ENCODE measurements at regions not wholly inside any gene's neighbourhood (a gene's known extent, or its start where the extent isn't known, plus 50 kb on each side); places are given as distances from the start of the nearest gene placed in this dataset.

GRCh38 chr11:11786234-11786633 lies 55.5 kb upstream of the USP47 start:
- no peaks in the 10 kb centered on the region for H3F3A ChIP-seq (replicated peaks; ENCODE audit: low read depth)
- H3K9me3 Mint-ChIP-seq = peaks cover 14% of the 10 kb centered on the region
- H2AFZ ChIP-seq = no peak overlapping the region
- H3K36me3 Mint-ChIP-seq (ENCODE audit: low read depth) = peaks cover 7% of the 10 kb centered on the region; the same call in 2 of the 3 replicates
- no peak for DNase-seq (ENCODE audit: low spot score)
- no peak overlapping the region for H3K4me3 Mint-ChIP-seq
- H3K27me3 Mint-ChIP-seq (ENCODE audit: insufficient read depth, low read depth, poor library complexity) = peaks cover 14% of the 10 kb centered on the region
- no peak overlapping the region for H3K4me2 ChIP-seq
- TF ChIP-seq ETS1 (IDR thresholded peaks at IDR 0.05) = no peak
- no peak for TF ChIP-seq JUNB (IDR thresholded peaks at IDR 0.05; ENCODE audit: unreplicated experiment)
- no peak for TF ChIP-seq CREB1 (CRISPR knock-in tag; IDR thresholded peaks at IDR 0.05; ENCODE audit: low read depth)
- no peak for TF ChIP-seq EZH2 (IDR thresholded peaks at IDR 0.05; ENCODE audit: low read depth, unreplicated experiment)
- TF ChIP-seq ZNF114 (CRISPR knock-in tag; IDR thresholded peaks at IDR 0.05) = no peak
- TF ChIP-seq CTCF (conservative IDR thresholded peaks at IDR 0.05; ENCODE audit: low read depth in 2 of 2) = no peak
- TF ChIP-seq EZH2phosphoT487 (IDR thresholded peaks at IDR 0.05; ENCODE audit: unreplicated experiment) = no peak
- TF ChIP-seq POLR2AphosphoS5 (IDR thresholded peaks at IDR 0.05; ENCODE audit: low read depth) = no peak
- no peak for TF ChIP-seq ZNF331 (CRISPR knock-in tag; IDR thresholded peaks at IDR 0.05; ENCODE audit: low read depth)
- TF ChIP-seq REST (IDR thresholded peaks at IDR 0.05; ENCODE audit: unreplicated experiment) = no peak
- TF ChIP-seq STAT1 (IDR thresholded peaks at IDR 0.05; ENCODE audit: unreplicated experiment) = no peak
- no peak for TF ChIP-seq NANOG (IDR thresholded peaks at IDR 0.05; ENCODE audit: borderline replicate concordance)
- TF ChIP-seq ZNF462 (CRISPR knock-in tag; IDR thresholded peaks at IDR 0.05) = no peak
- no peak overlapping the region for H3K27ac Mint-ChIP-seq
- H3K27ac ChIP-seq (ENCODE audit: low read depth) = no peak overlapping the region
- H4K20me1 ChIP-seq (replicated peaks; ENCODE audit: insufficient read depth) = no peaks in the 10 kb centered on the region
- no peaks in the 10 kb centered on the region for H3K79me2 ChIP-seq (replicated peaks; ENCODE audit: insufficient read depth)
- ATAC-seq = no peak
- peaks cover 6% of the 10 kb centered on the region for H3K4me1 ChIP-seq (ENCODE audit: insufficient read depth)
- no peak overlapping the region for H3K4me3 ChIP-seq
- peaks cover 6% of the 10 kb centered on the region for H3K4me1 Mint-ChIP-seq
- H3K27me3 ChIP-seq (ENCODE audit: insufficient read depth) = no peaks in the 10 kb centered on the region
- H3K9me2 ChIP-seq (ENCODE audit: insufficient read depth) = no peaks in the 10 kb centered on the region; the same call in 1 of the 2 replicates
- no peaks in the 10 kb centered on the region for H3K36me3 ChIP-seq (ENCODE audit: insufficient read depth)
